Activated CD8-positive, alpha-beta memory T cell treated with anti-CD3 and anti-CD28 coated beads, Interleukin-2, amount 10 ng/mL, durations not matched to agents 7 days and 5 days (primary cell): ENCODE measurements at regions not wholly inside any gene's neighbourhood (a gene's known extent, or its start where the extent isn't known, plus 50 kb on each side); places are given as distances from the start of the nearest gene placed in this dataset.
"Not testable (repeated sequence)": the region's sequence is repeated elsewhere in the genome, so short reads cannot be mapped to it uniquely, and the experiment has no call there.

Source experiments
- ATAC-seq: fragments of 150-1000 bp; cut with Tn5 transposase; one replicate; pipeline ENCODE4 v1.10.0; 2021; ENCODE audit warnings: moderate library complexity
- CTCF ChIA-PET: fragments of 350-600 bp; sonication (Branson Sonifier 250); formaldehyde crosslinking; loops from one replicate; lab custom pipeline; 2021; ENCODE audit warnings: antibody characterized with exemption; lab: Charles Lee
- DNase-seq: peaks from one replicate; pipeline ENCODE4 v3.0.0-alpha.2; 2020
- H3K27ac Mint-ChIP-seq: one replicate; pipeline ENCODE4 v1.8.0; 2021; ENCODE audit warnings: mild to moderate bottlenecking, mixed read lengths
- H3K27me3 Mint-ChIP-seq: one replicate; pipeline ENCODE4 v1.8.0; 2021; ENCODE audit warnings: mixed read lengths
- H3K36me3 Mint-ChIP-seq: one replicate; pipeline ENCODE4 v1.8.0; 2021; ENCODE audit warnings: mild to moderate bottlenecking, mixed read lengths
- H3K4me1 Mint-ChIP-seq: one replicate; pipeline ENCODE4 v1.8.0; 2021; ENCODE audit warnings: mixed read lengths
- H3K4me3 Mint-ChIP-seq: one replicate; pipeline ENCODE4 v1.8.0; 2021; ENCODE audit warnings: mild to moderate bottlenecking, moderate library complexity, mixed read lengths
- H3K9me3 Mint-ChIP-seq: one replicate; pipeline ENCODE4 v1.8.0; 2022; ENCODE audit warnings: low read depth, mixed read lengths

DNA sequence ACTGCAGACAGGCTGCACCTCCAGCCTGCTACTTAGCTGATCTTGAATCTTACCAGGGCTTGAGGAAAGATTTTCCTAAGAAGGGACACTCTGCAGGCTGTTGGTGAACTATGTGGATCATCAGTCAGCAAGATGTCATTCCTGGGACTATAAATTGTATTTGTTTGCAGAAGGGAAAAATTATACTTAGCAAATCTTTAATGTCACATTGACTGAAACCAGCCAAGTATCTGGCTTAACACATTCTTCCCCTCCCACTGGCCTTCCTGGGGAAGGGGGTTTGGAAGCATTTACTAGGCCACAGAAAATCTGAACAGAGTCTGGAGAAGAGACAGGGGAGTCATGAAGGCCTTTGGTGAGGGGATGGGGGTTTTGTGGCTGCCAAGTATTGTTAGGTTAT, 156.7 kb upstream of the EOLA2 start:
- H3K4me1 Mint-ChIP-seq, result no peaks in the 10 kb centered on the region
- ATAC-seq (no peak), DNase-seq (no peak)
- H3K9me3 Mint-ChIP-seq, result no peaks in the 10 kb centered on the region
- peaks cover 3% of the 10 kb centered on the region for H3K27me3 Mint-ChIP-seq
- H3K27ac Mint-ChIP-seq, result no peak overlapping the region
- CTCF ChIA-PET, result no interaction called here
- no peak overlapping the region for H3K4me3 Mint-ChIP-seq
- no peaks in the 10 kb centered on the region for H3K36me3 Mint-ChIP-seq

DNA sequence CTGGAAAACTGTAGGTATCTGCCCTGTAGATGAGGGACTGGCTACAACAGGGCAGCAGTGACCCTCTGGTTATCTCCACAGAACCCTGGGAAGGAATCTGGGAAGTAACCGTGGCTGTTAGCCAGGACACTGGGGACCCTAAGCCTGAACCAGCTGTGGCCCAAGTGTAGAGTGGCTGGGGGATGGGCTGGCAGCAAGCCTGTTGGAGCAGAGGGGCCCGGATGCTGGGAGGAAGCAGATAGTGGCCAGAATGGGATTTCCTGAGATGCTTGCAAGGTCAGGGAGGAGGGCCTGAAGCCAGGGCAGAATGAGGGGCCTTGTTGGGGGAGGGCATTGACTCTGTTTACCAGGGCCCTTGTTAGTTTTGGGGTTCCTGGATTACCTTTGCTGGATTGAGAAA, 161.0 kb upstream of the EOLA2 start:
- Mint-ChIP-seq H3K9me3 (no peaks in the 10 kb centered on the region), H3K4me1 (no peaks in the 10 kb centered on the region), H3K27ac (no peak overlapping the region), H3K4me3 (no peak overlapping the region), H3K27me3 (peaks cover 3% of the 10 kb centered on the region), H3K36me3 (no peaks in the 10 kb centered on the region)
- DNase-seq (no peak), ATAC-seq (no peak)
- CTCF ChIA-PET, result no interaction called here

DNA sequence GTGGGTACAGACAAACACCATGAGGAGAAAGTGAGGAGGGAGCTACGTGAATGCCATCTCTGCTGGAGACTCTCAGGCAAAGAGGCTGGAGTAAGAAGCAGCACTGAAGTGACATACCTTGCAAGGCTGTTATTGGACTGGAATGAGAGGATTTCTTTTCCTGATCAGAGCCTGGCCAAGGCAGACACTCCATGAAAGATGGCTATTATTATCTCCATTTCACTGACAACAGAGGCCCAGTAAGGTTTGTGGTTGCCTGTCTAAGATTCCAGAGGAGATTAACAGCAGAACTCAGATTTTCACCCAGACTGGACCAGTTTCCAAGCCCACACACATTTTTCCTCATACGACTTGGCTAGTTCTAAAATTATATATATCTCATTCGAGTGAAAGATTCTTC, 162.0 kb upstream of the EOLA2 start:
- CTCF ChIA-PET, result no interaction called here
- Mint-ChIP-seq H3K4me1 (no peaks in the 10 kb centered on the region), H3K27ac (no peak overlapping the region), H3K27me3 (peaks cover 3% of the 10 kb centered on the region), H3K36me3 (no peaks in the 10 kb centered on the region), H3K4me3 (no peak overlapping the region), H3K9me3 (no peaks in the 10 kb centered on the region)
- ATAC-seq (no peak), DNase-seq (no peak)

DNA sequence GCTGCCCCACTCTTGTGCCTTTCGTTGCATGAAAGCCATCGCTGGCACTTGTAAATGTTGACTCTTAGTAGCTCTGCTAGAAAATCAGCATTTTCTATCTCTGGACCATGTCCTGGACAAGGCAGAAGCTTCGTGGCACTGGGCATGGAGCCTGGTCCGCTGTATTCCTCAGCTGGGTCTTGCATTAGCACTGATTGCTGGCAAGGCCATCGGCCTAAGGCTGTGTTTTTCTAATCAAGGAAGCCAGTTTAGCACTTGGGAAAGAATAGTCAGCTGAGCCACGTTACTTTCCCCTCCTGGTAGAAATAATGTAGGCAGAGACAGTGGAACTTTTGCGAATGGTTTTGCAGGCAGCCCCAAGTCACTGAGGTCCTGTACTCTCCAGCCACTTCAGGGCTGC, 180.2 kb upstream of the EOLA2 start:
- Mint-ChIP-seq H3K9me3 (no peaks in the 10 kb centered on the region), H3K27me3 (peaks cover 10% of the 10 kb centered on the region), H3K4me3 (no peak overlapping the region), H3K4me1 (no peaks in the 10 kb centered on the region), H3K27ac (no peak overlapping the region), H3K36me3 (no peaks in the 10 kb centered on the region)
- CTCF ChIA-PET, result no interaction called here
- no peak for ATAC-seq
- DNase-seq, result no peak

DNA sequence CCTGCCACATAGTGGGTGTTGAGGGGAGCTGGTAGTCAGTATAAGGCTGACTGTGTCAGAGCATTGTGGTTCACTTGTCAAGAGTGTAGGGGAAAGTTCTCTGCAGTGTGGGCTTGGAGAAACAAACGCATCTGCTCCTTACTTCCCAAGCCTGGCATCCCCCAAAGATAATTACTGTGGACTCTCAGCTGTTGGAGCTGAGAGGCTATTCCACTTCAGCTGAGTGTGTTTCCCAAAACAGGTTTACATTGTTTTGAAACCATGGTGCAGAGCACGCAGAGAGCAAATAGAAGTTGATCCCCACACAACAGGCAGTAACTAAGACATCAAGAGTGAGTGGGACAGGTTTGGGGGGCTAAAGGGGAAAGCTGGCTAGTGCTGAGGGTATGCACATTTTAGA, 181.0 kb upstream of the EOLA2 start:
- H3K9me3 Mint-ChIP-seq, result no peaks in the 10 kb centered on the region
- no peaks in the 10 kb centered on the region for H3K36me3 Mint-ChIP-seq
- no peak overlapping the region for H3K4me3 Mint-ChIP-seq
- H3K27me3 Mint-ChIP-seq, result peaks cover 16% of the 10 kb centered on the region
- H3K27ac Mint-ChIP-seq, result no peak overlapping the region
- ATAC-seq (no peak), DNase-seq (no peak)
- H3K4me1 Mint-ChIP-seq, result no peaks in the 10 kb centered on the region
- CTCF ChIA-PET, result no interaction called here

DNA sequence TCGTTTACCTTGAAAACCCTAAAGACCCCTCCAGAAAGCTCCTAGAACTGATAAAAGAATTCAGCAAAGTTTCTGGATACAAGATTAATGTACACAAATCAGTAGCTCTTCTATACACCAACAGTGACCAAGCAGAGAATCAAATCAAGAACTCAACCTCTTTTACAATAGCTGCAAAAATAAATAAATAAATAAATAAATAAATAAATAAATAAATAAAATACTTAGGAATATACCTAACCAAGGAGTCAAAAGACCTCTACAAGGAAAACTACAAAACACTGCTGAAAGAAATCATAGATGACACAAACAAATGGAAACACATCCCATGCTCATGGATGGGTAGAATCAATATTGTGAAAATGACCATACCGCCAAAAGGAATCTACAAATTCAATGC, 186.8 kb upstream of the EOLA2 start:
- peaks cover 18% of the 10 kb centered on the region for H3K27me3 Mint-ChIP-seq
- H3K9me3 Mint-ChIP-seq, H3K27ac Mint-ChIP-seq, CTCF ChIA-PET, H3K36me3 Mint-ChIP-seq, H3K4me3 Mint-ChIP-seq, ATAC-seq, DNase-seq, H3K4me1 Mint-ChIP-seq: not testable (repeated sequence)

DNA sequence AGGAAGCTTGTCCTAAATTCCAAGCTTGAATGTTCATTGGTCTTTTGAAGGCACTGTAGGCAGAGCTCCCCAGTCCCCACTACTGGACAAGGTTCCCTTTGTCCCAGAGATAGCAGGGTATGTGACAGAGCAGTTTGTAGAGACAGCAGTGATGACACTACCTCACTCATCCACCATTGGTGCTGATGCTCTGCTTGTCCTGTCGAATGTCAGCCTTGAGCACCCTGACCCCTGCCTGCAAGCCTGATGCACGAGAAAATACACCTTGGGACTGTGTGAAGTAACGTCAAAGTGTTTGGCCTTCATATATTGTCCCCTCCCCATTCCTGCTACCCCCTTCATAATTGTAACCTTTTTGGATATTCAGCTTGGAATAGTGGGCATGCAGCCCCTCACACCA, 188.9 kb upstream of the EOLA2 start:
- Mint-ChIP-seq H3K4me1 (no peaks in the 10 kb centered on the region), H3K27ac (no peak overlapping the region), H3K9me3 (no peaks in the 10 kb centered on the region), H3K4me3 (no peak overlapping the region), H3K27me3 (peaks cover 15% of the 10 kb centered on the region), H3K36me3 (no peaks in the 10 kb centered on the region)
- ATAC-seq (no peak), DNase-seq (no peak)
- CTCF ChIA-PET, result no interaction called here

DNA sequence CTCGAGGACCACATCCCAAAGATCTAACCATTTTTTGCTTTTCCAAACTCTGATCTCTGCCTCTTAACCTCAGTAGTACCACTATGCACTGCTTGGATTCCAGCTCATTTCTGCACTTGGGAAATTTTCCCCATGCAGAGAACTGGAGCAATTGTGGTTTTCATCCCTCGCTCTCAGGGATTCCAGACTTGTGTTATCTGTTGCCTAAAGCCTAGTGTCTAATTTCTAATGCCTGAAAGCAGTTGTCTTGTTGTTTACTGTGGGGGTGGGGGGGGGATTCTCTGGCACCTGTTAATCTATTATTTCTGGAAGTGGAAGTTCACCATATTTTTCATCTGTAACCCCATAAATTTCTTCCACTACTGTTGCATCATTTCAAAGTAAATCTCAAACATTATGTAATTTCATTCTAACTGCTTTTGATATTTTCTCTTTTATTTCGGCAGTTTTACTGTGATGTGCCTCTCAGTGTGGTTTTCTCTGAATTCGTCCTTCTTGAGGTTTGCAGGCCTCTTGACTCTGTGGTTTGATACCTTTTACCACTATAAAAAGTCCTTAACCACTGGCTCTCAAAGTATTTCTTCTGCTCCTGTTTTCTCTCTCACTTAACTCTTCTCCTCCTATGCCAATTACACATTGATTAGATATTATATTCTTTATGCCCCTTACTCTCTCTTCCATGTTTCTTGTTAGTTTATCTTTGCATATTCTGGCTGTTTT, 205.6 kb upstream of the EOLA2 start:
- ATAC-seq (no peak), DNase-seq (no peak)
- CTCF ChIA-PET, result no interaction called here
- Mint-ChIP-seq H3K9me3 (peaks cover 2% of the 10 kb centered on the region), H3K4me1 (peaks cover 6% of the 10 kb centered on the region), H3K4me3 (no peak overlapping the region), H3K27ac (no peak overlapping the region), H3K27me3 (peaks cover 14% of the 10 kb centered on the region), H3K36me3 (no peaks in the 10 kb centered on the region)

DNA sequence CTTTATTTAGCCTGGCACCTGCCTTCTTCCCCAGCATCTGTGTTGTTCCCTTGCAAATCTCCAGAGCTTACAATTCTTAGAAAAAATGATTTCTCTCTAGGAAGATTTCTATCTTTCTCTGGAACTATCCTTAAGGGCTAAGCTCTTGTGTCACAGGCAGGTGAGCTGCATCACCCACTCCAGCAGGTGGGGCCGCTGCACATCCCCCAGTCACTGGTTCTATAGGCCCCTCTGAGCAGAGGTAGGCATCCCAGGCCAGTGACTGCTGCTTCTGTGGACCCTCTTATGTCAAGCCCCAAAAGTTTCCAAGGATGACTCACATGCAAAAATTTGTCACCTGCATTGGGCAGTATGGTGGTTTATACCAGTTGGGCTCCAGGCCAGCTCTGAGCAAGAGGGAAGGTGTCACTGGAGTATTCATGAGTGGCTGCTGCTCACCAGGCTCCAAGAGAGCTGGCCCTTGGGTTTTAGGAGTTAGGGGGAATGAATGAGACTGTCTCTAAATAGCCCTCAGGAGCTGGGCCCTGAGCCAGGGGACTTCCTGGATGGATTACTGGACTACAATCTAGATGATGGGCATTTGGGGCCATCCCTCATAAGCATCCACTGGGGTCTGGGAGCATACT, 208.1 kb upstream of the EOLA2 start:
- Mint-ChIP-seq H3K36me3 (no peaks in the 10 kb centered on the region), H3K9me3 (peaks cover 2% of the 10 kb centered on the region), H3K4me3 (no peak overlapping the region), H3K27me3 (peaks cover 13% of the 10 kb centered on the region), H3K4me1 (peaks cover 13% of the 10 kb centered on the region), H3K27ac (no peak overlapping the region)
- ATAC-seq, result no peak
- CTCF ChIA-PET, result no interaction called here
- no peak for DNase-seq

DNA sequence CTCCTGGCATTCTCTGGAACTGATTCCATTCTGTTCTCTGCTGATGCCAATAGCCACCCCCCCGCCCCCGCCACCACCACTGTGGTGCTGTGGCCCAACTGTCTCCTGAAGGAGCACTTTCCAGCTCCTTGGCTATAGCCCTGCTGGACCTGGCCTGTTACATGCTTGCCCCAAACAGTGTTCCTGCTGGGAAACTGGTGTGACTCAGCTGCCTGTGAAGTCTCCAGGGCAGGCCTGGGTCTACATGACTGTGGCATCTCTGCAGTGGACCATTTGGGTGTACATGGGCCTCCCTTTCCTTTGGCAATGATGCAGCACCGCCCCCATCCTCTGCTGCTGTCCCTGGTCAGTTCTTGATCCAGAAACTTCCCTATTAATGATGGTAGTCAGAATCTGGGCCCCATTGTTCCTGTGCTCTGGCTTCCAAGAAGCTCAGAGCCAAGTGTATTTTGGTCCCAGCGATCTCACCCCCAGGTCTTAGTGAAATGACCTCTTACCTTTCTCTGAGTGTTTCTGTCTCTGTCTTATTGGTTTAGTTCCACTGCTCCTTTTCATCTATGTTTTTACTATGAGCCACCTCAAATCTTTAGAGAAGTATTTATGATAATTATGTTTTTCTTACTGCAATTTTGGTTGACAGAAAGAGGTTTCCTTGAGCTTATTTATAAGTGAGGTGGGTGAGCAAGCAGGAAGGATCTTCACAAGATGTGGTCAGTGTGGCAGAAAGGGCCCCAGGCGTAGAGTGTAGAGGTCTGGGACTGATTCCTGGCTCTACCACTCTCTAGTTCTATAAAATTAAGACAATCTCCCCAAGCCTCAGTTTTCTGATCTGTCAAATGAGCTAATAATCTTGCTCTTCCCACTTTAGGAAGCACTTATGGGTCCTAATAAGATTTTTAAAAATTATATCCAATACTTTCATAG, 210.7 kb upstream of the EOLA2 start:
- CTCF ChIA-PET, result no interaction called here
- Mint-ChIP-seq H3K27me3 (no peaks in the 10 kb centered on the region), H3K27ac (no peak overlapping the region), H3K4me3 (no peak overlapping the region), H3K9me3 (no peaks in the 10 kb centered on the region), H3K4me1 (peaks cover 10% of the 10 kb centered on the region), H3K36me3 (no peaks in the 10 kb centered on the region)
- no peak for DNase-seq
- no peak for ATAC-seq

DNA sequence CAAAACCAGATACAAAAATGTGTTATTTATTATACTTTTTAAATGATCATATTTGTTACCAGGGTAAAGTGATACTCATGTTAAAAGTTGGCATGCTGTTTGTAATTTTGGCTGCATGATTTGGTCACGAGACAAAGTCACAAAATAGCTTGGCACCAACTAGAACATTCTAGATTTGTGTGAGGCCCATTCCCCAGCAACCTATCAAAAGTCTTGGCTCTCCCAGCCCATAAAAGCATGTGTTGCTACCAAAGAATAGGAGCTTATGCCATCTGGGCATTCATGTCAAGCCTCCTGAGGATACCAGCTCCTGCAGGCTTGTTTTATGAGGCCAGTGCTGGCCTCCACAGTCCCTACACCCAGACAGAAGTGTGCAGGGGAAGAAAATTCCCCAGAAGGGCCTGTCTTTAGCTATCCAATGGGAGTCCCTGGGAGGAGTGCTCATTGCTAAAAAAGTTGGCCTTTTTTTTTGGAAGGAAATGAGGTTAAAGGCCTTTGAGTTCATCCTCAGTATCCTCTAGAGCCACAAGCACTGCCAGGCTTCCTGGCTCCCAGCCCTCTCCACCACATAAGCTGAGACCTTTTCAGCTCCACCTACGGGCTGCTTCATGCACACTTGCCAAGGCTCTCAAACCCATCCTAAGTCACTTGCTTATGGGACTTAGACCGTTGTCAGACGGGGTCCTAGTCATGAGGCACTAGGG, 211.9 kb upstream of the EOLA2 start:
- no peak overlapping the region for H3K27ac Mint-ChIP-seq
- no peaks in the 10 kb centered on the region for H3K36me3 Mint-ChIP-seq
- CTCF ChIA-PET, result no interaction called here
- ATAC-seq (no peak), DNase-seq (no peak)
- H3K9me3 Mint-ChIP-seq, result no peaks in the 10 kb centered on the region
- no peak overlapping the region for H3K4me3 Mint-ChIP-seq
- H3K27me3 Mint-ChIP-seq, result no peaks in the 10 kb centered on the region
- peaks cover 8% of the 10 kb centered on the region for H3K4me1 Mint-ChIP-seq

DNA sequence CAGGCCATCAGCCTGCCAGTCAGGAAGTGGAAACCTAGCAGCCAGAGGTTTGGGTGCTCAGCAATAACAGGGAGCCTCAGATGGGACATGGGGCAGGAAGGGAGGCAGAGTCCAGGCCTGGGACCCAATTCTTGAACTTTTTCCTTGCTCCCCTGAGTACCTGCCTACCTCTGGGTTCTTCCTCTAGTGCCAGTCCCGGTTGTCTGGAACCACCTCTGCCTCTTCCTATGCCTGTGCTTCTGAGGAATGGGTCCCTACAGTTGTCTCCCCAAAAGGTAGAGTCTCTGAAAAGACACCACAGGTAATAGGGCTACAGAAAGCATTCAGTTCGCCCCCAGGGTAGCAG, 212.4 kb upstream of the MAMLD1 start:
- peaks cover 8% of the 10 kb centered on the region for H3K4me1 Mint-ChIP-seq

DNA sequence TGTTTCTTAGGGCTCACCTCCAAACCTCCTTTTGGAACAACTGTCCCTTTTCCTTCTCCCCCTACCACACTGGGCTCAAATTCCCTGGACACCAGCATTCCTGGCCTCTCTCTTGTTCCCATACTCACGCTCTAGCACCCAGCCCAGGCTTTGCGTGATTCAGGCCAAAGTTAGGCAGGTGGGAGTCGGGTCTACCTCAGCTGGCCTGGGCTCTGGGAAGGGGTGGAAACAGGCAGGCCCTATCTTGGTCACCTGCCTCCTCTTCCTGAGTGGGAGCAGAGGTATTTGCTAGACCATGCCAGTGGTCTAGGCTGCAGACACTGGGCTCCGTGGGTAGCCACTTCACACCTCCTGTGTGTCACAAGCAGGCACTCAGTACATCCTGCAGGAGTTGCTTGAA, 211.1 kb upstream of the MAMLD1 start:
- Mint-ChIP-seq H3K9me3 (no peaks in the 10 kb centered on the region), H3K4me3 (no peak overlapping the region), H3K27me3 (no peaks in the 10 kb centered on the region), H3K27ac (no peak overlapping the region), H3K4me1 (peaks cover 8% of the 10 kb centered on the region), H3K36me3 (no peaks in the 10 kb centered on the region)
- DNase-seq (no peak), ATAC-seq (no peak)
- CTCF ChIA-PET, result no interaction called here

More for the DNA sequence above, 212.4 kb upstream of the MAMLD1 start:
- Mint-ChIP-seq H3K9me3 (no peaks in the 10 kb centered on the region), H3K27ac (no peak overlapping the region), H3K4me3 (no peak overlapping the region), H3K36me3 (no peaks in the 10 kb centered on the region), H3K27me3 (no peaks in the 10 kb centered on the region)
- CTCF ChIA-PET, result no interaction called here
- ATAC-seq (no peak), DNase-seq (no peak)
